ENCODE measurements at regions not wholly inside any gene's neighbourhood (a gene's known extent, or its start where the extent isn't known, plus 50 kb on each side); places are given as distances from the start of the nearest gene placed in this dataset.

GRCh38 chr1:106615473-106615872 lies 441.0 kb upstream of the PRMT6 start:
- H3K27me3 ChIP-seq (ENCODE audit: control insufficient read depth in 4 of 4, insufficient read depth in 4 of 4, low read length in 3 of 4): no peaks in the 10 kb centered on the region
- 63% methylated on average over 2 of the region's 2 CpGs for WGBS
- no peaks in the 10 kb centered on the region for H3K4me1 ChIP-seq (ENCODE audit: control insufficient read depth in 4 of 4, insufficient read depth in 4 of 4, low read length in 3 of 4)
- H3K4me3 ChIP-seq (ENCODE audit: low read depth in 1 of 3, low read length in 3 of 3): no peak overlapping the region
- TF ChIP-seq SP1 (IDR thresholded peaks at IDR 0.05) (no peak), YY1 (IDR thresholded peaks at IDR 0.05) (no peak), TAF1 (conservative IDR thresholded peaks at IDR 0.05) (no peak), RXRA (IDR thresholded peaks at IDR 0.05) (no peak), NR2F2 (IDR thresholded peaks at IDR 0.05) (no peak), GABPA (IDR thresholded peaks at IDR 0.05 in 1 of 2, conservative IDR thresholded peaks at IDR 0.05 in 1 of 2) (no peak)
- no peak overlapping the region for H3K27ac ChIP-seq (ENCODE audit: low read depth in 1 of 2, low read length in 2 of 2)
- no peak for DNase-seq (ENCODE audit: low spot score)
- no peaks in the 10 kb centered on the region for H3K36me3 ChIP-seq (ENCODE audit: control insufficient read depth in 4 of 4, insufficient read depth in 3 of 4, low read depth in 1 of 4, low read length in 3 of 4)
- no peak overlapping the region for H3K9ac ChIP-seq (ENCODE audit: low read depth in 1 of 2, low read length in 2 of 2)
- H3K9me3 ChIP-seq (ENCODE audit: control insufficient read depth in 4 of 4, low read length in 3 of 4): peaks cover 0 to 2% (median under 1%) of the 10 kb centered on the region in 4 donors

GRCh38 chr1:106619080-106619826 lies 437.2 kb upstream of the PRMT6 start:
- Histone ChIP-seq H3K27me3 (ENCODE audit: control insufficient read depth in 4 of 4, insufficient read depth in 4 of 4, low read length in 3 of 4) (no peaks in the 10 kb centered on the region), H3K36me3 (ENCODE audit: control insufficient read depth in 4 of 4, insufficient read depth in 3 of 4, low read depth in 1 of 4, low read length in 3 of 4) (no peaks in the 10 kb centered on the region), H3K9me3 (ENCODE audit: control insufficient read depth in 4 of 4, low read length in 3 of 4) (peaks cover 0 to 2% (median under 1%) of the 10 kb centered on the region in 4 donors), H3K4me3 (ENCODE audit: low read depth in 1 of 3, low read length in 3 of 3) (no peak overlapping the region), H3K4me1 (ENCODE audit: control insufficient read depth in 4 of 4, insufficient read depth in 4 of 4, low read length in 3 of 4) (no peaks in the 10 kb centered on the region), H3K9ac (ENCODE audit: low read depth in 1 of 2, low read length in 2 of 2) (no peak overlapping the region), H3K27ac (ENCODE audit: low read depth in 1 of 2, low read length in 2 of 2) (no peak overlapping the region)
- TF ChIP-seq ZBTB33 (IDR thresholded peaks at IDR 0.05) (no peak), CTCF (IDR thresholded peaks at IDR 0.05; ENCODE audit: low read depth, low read length, missing input control) (no peak), REST (IDR thresholded peaks at IDR 0.05) (no peak), FOXA1 (IDR thresholded peaks at IDR 0.05) (no peak), HNF4A (conservative IDR thresholded peaks at IDR 0.05) (no peak), MAX (IDR thresholded peaks at IDR 0.05) (no peak), FOXA2 (IDR thresholded peaks at IDR 0.05) (no peak), TAF1 (conservative IDR thresholded peaks at IDR 0.05) (no peak), JUND (IDR thresholded peaks at IDR 0.05) (no peak), SP1 (IDR thresholded peaks at IDR 0.05) (no peak), RAD21 (IDR thresholded peaks at IDR 0.05) (no peak), EGR1 (IDR thresholded peaks at IDR 0.05; ENCODE audit: low read depth in 2 of 2) (no peak), GABPA (IDR thresholded peaks at IDR 0.05 in 1 of 2, conservative IDR thresholded peaks at IDR 0.05 in 1 of 2) (no peak), NR2F2 (IDR thresholded peaks at IDR 0.05) (no peak)
- WGBS: 71% methylated on average over 11 of the region's 11 CpGs
- no peak for DNase-seq (ENCODE audit: low spot score)

Data from liver (tissue), 8 donors.